GM19455 (cell line): ENCODE measurements at regions not wholly inside any gene's neighbourhood (a gene's known extent, or its start where the extent isn't known, plus 50 kb on each side); places are given as distances from the start of the nearest gene placed in this dataset.
"Not testable (repeated sequence)": the region's sequence is repeated elsewhere in the genome, so short reads cannot be mapped to it uniquely, and the experiment has no call there.

ENCODE experiments used
- ATAC-seq: cut with Tn5 transposase; IDR thresholded peaks from one replicate; pipeline ENCODE4 v1.9.1; 2021; ENCODE audit not compliant: unreplicated experiment

DNA sequence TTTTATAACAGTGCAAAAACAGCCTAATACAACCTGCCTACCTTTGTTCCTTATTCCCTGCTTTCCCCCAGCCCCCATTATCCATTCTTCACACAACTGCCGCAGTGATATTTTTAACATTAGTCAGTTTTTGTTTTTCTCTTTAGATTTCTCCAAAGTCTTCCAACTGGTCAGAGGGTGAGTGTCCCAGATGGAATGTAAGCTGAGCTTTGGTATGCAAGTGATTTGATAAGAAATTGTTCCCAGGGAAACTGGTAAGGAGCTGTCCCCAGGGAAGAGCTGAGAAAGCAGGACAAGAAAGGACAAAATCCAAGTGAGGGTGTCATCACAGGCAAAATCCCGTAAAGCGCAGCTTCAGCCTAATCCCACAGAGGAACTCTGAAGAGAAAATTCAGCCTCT is 475.5 kb upstream of the ADGRL3 start:
- ATAC-seq, result no peak

DNA sequence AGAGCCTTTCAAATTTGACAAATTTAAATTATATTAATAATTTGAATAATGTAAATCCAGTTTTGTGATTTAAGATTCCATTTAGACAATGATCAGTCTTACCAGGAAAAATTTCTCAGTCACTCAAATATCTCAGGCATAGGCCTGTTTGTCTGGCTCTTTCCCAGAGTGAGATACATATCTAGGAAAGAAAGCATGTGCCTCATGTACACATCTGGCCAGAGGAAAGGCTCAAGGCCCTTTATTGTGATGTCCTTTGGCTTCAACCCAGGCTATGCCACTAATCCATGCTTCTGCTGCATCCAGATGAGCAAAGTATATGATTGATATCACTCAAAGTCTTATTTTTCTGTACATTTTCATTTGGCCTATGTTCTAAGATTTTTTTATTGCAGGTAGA is 473.3 kb upstream of the ADGRL3 start:
- no peak for ATAC-seq

DNA sequence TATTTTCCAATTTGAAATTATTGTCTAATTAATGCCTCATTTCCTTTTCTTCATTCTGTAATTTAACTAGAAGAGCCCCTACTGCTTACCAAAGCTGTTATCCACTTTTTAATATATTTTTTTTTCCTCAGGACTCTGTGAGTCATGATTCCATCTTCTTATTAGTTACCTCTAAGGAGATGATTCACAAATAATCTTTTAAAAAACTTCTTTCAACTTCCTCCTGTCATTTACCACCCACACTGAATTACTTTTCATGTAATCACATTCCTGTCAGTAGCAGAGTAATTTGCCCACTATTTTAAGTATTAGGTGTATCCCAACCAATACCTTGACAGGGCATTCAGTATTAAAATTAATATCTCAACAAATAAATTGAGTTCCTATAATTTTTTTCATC is 470.9 kb upstream of the ADGRL3 start:
- no peak for ATAC-seq

GRCh38 chr4:60729764-60730163 is 470.4 kb upstream of the ADGRL3 start:
- not testable (repeated sequence) for ATAC-seq

GRCh38 chr4:60737858-60738257 is 462.3 kb upstream of the ADGRL3 start:
- no peak for ATAC-seq

GRCh38 chr4:60743654-60744053 is 456.5 kb upstream of the ADGRL3 start:
- ATAC-seq, result no peak

DNA sequence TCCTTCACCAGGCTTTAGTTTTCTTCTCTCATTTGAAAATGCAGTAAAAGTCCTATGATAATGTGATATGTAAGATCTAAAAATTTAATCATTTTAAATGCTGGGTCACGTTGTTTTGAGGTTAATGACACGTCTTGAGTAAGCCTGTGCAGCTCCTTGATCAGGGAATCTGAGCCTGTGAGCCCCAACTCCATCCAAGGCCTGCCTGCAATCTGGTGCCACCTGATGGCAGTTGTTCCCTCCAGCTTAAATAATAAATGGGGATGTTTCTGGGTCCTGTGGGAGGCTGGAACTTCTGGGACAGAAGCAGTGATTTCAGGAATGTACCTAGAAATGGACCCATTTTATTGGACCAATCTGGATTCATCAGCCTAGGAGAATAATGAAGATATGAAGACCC is 455.4 kb upstream of the ADGRL3 start:
- no peak for ATAC-seq

DNA sequence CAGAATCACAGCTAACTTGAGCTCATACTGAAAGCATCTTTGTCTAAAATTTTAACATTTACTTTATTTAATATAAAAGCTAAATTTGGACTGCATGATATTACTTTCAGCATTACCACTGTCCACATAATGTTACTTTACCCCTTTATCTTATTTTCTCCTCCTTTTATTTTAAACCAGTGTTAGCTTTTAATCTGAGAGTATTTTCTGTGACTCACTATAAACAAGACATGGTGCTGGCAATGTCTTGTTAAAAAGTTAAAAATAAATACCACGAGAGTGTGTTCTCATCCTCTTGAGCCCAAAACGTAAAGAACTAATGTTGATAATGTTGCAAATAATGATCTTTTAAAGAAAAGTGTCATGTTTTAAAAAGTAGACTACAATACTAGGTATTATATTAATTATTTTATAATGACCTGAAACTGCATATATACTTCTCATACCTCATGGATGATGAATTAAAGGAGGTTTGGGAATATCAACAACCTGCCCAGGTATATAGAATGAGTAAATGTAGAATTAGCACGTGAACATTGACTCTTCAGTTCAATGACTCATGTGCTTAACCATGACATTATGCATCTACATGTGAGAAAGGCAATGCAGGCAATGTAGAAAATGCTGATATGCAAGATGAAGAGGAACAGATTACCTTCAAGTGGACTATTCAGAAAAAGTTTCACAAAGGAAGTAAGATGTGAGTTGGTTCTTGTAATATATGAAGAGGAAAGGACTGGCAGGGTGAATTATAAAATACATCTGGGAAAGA is 454.1 kb upstream of the ADGRL3 start:
- no peak for ATAC-seq

DNA sequence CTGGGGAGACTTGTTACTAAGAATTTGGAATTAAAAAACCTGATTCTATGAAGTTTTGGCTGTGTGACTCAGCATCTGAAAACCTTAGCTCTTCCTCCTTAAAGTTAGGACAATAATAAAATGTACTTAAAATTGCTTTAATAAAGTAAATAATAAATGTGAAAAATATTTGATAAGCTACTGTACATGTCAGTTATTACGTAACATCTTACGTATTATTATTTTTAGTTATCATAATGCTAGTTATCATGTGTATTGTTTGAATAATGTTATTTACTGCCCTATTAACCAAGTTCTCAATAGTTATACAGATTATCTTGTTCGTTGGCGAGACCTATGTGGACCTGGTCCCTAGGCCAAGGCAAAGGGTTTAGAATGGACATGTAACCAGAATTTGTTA is 449.2 kb upstream of the ADGRL3 start:
- no peak for ATAC-seq

GRCh38 chr4:60757986-60758680 is 442.0 kb upstream of the ADGRL3 start:
- no peak for ATAC-seq

- ATAC-seq, result no peak
Observed at GRCh38 chr4:60759518-60760245, 440.4 kb upstream of the ADGRL3 start.

- ATAC-seq, result no peak
Observed at GRCh38 chr4:60780874-60781273, 419.3 kb upstream of the ADGRL3 start.

DNA sequence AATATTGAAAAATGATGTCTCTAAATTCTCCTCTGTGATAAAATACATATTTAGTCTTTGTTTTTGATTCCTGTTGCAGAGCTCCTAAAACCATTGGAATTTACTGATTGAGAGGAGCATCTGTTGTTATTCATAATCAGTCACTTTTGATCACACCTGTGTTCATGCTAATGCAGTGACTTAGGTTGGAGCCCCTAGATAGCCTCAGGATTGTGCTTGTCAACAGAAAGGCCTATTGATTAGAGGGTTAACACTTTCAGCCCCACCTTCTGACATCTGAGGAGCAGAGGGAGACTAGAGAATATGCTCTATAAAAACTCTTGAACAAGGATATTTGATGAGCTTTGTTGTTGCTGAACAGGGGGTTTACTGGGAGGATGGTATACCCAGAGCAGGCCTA is 409.5 kb upstream of the ADGRL3 start:
- no peak for ATAC-seq

GRCh38 chr4:60794372-60794771 is 405.8 kb upstream of the ADGRL3 start:
- no peak for ATAC-seq

GRCh38 chr4:60799214-60799613 is 400.9 kb upstream of the ADGRL3 start:
- ATAC-seq, result no peak

GRCh38 chr4:60800701-60801100 is 399.4 kb upstream of the ADGRL3 start:
- no peak for ATAC-seq

DNA sequence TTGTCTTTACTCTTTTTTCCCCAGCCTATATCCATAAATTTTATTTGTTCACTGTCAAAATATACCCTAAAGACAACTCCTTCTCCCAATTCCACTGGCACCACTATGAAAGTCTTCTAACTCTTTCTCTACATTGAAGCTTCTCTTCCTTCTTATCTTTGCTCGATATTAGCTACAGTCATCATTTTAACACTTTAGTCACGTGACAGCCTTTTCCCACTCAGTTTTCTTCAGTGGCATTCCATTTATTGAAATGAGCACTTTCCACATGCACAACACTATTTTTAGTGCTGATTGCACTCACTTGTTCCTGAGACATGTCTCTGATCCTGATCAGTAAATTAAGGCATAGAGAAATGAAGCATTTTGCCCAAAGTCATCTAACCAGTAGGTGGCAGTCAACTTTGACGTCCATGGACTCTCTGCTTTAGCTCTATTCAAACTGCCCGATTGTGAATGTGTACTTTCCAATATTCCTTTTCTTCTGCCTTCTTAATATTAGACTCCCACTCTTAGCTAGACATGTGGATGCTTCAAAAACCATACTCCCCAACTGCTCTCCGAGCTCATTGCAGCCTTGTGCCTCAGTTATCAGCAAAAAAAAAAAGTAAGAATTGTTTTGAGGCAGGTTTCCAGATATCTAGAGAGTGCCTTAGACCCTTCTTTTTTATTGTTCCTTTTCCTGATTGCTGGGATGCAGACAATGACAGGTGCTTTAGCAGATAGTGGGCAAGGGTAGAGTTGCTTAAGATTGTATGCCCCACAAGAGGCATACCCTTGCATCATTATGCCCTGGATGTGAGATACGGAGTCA is 394.4 kb upstream of the ADGRL3 start:
- no peak for ATAC-seq

GRCh38 chr4:60808726-60809485 is 391.2 kb upstream of the ADGRL3 start:
- no peak for ATAC-seq

- no peak for ATAC-seq
Observed at GRCh38 chr4:60809486-60809800, 390.7 kb upstream of the ADGRL3 start.

DNA sequence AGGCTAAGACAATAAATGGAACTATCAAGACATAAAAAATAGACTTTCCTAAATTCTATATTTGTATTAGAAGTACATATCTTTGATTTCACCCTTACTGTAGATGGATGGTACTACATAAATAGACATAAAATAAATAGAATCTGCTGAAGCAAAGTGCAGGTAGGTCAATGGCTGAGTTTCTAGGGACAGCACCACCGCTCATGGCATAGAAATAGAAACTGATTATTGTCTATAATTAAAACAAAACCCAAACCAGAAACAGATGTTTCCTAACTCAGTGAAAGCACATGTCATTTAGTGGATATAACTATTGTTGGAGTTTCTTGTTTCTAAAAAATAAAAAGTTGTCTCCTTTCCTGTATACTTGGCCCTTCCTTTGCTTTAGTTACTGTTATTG is 387.3 kb upstream of the ADGRL3 start:
- no peak for ATAC-seq

DNA sequence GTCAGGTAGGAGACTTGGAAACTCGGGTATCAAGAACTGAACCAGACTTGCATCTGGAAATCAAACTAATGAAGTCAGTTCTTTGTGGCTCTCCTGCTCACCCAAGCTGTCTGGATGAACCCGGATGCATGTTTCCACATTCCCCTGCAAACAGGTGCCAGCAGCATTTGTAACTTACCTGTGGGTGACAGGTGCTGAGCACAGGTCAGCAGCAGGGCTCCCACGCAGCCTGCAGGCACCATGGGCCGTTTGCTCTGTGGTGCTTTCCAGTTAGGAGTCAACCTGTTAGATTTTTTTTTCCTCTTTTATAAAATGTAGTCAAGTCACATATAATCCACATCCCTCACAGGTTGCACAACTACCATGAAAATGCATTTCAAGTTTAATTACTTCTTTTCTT is 385.6 kb upstream of the ADGRL3 start:
- no peak for ATAC-seq
